ENCODE measurements at regions not wholly inside any gene's neighbourhood (a gene's known extent, or its start where the extent isn't known, plus 50 kb on each side); places are given as distances from the start of the nearest gene placed in this dataset.

GRCh38 chr4:104919406-104919805, 227.3 kb upstream of the TET2 start:
- ATAC-seq, result no peak
- TF ChIP-seq RARB (CRISPR knock-in tag; IDR thresholded peaks at IDR 0.05) (no peak), OSR1 (CRISPR knock-in tag; IDR thresholded peaks at IDR 0.05) (no peak), ISL1 (CRISPR knock-in tag; IDR thresholded peaks at IDR 0.05) (no peak)
- TF ChIP-seq, protein P1, sequence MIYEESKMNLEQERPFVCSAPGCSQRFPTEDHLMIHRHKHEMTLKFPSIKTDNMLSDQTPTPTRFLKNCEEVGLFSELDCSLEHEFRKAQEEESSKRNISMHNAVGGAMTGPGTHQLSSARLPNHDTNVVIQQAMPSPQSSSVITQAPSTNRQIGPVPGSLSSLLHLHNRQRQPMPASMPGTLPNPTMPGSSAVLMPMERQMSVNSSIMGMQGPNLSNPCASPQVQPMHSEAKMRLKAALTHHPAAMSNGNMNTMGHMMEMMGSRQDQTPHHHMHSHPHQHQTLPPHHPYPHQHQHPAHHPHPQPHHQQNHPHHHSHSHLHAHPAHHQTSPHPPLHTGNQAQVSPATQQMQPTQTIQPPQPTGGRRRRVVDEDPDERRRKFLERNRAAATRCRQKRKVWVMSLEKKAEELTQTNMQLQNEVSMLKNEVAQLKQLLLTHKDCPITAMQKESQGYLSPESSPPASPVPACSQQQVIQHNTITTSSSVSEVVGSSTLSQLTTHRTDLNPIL (CRISPR knock-in tag; IDR thresholded peaks at IDR 0.05; ENCODE audit: low read depth), result no peak

GRCh38 chr4:104930298-104930697, 216.4 kb upstream of the TET2 start:
- ATAC-seq, result no peak
- TF ChIP-seq TOX (CRISPR knock-in tag; IDR thresholded peaks at IDR 0.05; ENCODE audit: borderline replicate concordance) (no peak), ZNF565 (CRISPR knock-in tag; conservative IDR thresholded peaks at IDR 0.05; ENCODE audit: low read depth) (no peak)

DNA sequence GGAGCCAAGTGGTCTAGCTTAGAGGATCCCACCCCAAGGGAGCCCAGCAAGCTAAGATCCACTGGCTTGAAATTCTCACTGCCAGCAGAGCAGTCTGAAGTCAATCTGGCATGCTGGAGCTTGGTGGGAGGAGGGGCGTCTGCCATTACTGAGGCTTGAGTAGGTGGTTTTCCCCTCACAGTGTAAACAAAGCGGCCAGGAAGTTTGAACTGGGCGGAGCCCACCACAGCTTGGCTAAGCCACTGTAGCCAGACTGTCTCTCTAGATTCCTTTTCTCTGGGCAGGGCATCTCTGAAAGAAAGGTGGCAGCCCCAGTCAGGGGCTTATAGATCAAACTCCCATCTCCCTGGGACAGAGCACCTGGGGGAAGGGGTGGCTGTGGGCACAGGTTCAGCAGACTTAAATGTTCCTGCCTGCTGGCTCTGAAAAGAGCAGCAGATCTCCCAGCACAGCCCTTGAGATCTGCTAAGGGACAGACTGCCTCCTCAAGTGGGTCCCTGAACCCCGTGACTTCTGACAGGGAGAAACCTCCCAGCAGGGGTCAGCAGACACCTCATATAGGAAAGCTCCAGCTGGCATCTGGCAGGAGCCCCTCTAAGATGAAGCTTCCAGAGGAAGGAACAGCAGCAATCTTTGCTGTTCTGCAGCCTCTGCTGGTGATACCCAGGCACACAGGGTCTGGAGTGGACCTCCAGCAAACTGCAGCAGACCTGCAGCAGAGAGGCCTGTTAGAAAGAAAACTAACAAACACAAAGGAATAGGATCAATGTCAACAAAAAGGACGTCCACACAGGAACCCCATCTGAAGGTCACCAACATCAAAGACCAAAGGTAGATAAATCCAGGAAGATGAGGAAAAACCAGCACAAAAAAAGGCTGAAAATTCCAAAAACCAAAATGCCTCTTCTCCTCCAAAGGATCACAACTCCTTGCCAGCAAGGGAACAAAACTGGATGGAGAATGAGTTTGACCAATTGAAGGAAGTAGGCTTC, 215.6 kb upstream of the TET2 start:
- peak; percentile 72; the same call in 2 of the 3 replicates for ATAC-seq

DNA sequence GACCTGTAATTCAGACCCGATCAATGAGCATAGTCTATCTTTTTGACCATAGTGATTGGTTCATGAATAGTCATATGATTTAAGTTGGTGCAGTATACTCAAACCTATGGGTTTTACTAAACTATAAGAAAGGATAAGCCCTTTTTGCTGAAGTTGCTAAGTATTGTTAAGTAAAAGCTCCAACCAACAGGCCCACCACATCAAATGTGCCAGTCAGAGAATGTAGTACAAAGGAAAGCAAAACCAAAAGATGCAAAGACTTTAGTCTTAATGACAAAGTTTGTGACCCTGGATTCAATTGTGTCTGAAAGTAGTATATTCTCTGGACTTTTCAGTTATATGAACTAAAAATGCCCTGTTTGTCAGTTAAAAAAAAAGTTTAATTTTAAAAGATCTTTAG, 208.1 kb upstream of the TET2 start:
- no peak for ATAC-seq
- TF ChIP-seq GLIS3 (CRISPR knock-in tag; IDR thresholded peaks at IDR 0.05) (no peak), ZNF70 (CRISPR knock-in tag; IDR thresholded peaks at IDR 0.05) (no peak), SNAI2 (CRISPR knock-in tag; IDR thresholded peaks at IDR 0.05) (no peak)
- TF ChIP-seq, protein P1 (CRISPR knock-in tag; IDR thresholded peaks at IDR 0.05; ENCODE audit: low read depth), result no peak

- TF ChIP-seq TOX (CRISPR knock-in tag; IDR thresholded peaks at IDR 0.05; ENCODE audit: borderline replicate concordance) (no peak), PPARA (CRISPR knock-in tag; IDR thresholded peaks at IDR 0.05; ENCODE audit: borderline replicate concordance) (no peak), PATZ1 (CRISPR knock-in tag; IDR thresholded peaks at IDR 0.05; ENCODE audit: borderline replicate concordance) (no peak), ISL1 (CRISPR knock-in tag; IDR thresholded peaks at IDR 0.05) (peak; percentile 72), GLIS3 (CRISPR knock-in tag; IDR thresholded peaks at IDR 0.05) (no peak), BACH2 (CRISPR knock-in tag; IDR thresholded peaks at IDR 0.05; ENCODE audit: borderline replicate concordance) (no peak), ZFP30 (CRISPR knock-in tag; IDR thresholded peaks at IDR 0.05) (no peak), ZC3H10 (CRISPR knock-in tag; IDR thresholded peaks at IDR 0.05) (no peak), SNAI2 (CRISPR knock-in tag; IDR thresholded peaks at IDR 0.05) (0 out of 2 replicates have a peak, but pooled peaks have one; percentile 6), CSRNP3 (CRISPR knock-in tag; IDR thresholded peaks at IDR 0.05) (0 out of 2 replicates have a peak, but pooled peaks have one; percentile 43), ZNF565 (CRISPR knock-in tag; conservative IDR thresholded peaks at IDR 0.05; ENCODE audit: low read depth) (no peak)
- TF ChIP-seq, protein P2, sequence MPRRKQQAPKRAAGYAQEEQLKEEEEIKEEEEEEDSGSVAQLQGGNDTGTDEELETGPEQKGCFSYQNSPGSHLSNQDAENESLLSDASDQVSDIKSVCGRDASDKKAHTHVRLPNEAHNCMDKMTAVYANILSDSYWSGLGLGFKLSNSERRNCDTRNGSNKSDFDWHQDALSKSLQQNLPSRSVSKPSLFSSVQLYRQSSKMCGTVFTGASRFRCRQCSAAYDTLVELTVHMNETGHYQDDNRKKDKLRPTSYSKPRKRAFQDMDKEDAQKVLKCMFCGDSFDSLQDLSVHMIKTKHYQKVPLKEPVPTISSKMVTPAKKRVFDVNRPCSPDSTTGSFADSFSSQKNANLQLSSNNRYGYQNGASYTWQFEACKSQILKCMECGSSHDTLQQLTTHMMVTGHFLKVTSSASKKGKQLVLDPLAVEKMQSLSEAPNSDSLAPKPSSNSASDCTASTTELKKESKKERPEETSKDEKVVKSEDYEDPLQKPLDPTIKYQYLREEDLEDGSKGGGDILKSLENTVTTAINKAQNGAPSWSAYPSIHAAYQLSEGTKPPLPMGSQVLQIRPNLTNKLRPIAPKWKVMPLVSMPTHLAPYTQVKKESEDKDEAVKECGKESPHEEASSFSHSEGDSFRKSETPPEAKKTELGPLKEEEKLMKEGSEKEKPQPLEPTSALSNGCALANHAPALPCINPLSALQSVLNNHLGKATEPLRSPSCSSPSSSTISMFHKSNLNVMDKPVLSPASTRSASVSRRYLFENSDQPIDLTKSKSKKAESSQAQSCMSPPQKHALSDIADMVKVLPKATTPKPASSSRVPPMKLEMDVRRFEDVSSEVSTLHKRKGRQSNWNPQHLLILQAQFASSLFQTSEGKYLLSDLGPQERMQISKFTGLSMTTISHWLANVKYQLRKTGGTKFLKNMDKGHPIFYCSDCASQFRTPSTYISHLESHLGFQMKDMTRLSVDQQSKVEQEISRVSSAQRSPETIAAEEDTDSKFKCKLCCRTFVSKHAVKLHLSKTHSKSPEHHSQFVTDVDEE (CRISPR knock-in tag; IDR thresholded peaks at IDR 0.05), result peak; percentile 66; the same call in 1 of the 2 replicates
- ATAC-seq, result no peak
Measured at GRCh38 chr4:104940927-104941326, 205.7 kb upstream of the TET2 start.

Data from SK-N-SH treated with all-trans-retinoic acid at 6 μM for 48 hours (cell line).